ENCODE measurements at regions not wholly inside any gene's neighbourhood (a gene's known extent, or its start where the extent isn't known, plus 50 kb on each side); places are given as distances from the start of the nearest gene placed in this dataset.

- TF ChIP-seq CTCF (IDR thresholded peaks at IDR 0.05; ENCODE audit: unreplicated experiment) = no peak
- no peak for DNase-seq (ENCODE audit: low spot score, unreplicated experiment)
- H3K4me1 Mint-ChIP-seq (ENCODE audit: low read depth) = peaks cover 6% of the 10 kb centered on the region
- no peak overlapping the region for H3K27ac Mint-ChIP-seq
- H3K4me3 Mint-ChIP-seq (ENCODE audit: low read depth) = no peak overlapping the region
- no peaks in the 10 kb centered on the region for H3K36me3 Mint-ChIP-seq (ENCODE audit: insufficient read depth)
- peaks cover 2% of the 10 kb centered on the region for H3K9me3 Mint-ChIP-seq (ENCODE audit: low read depth)
- H3K27me3 Mint-ChIP-seq = peaks cover 75% of the 10 kb centered on the region
Observed at GRCh38 chr5:172548311-172548731, 92.7 kb upstream of the NEURL1B start.

- Mint-ChIP-seq H3K4me1 (ENCODE audit: low read depth) (peaks cover 7% of the 10 kb centered on the region), H3K4me3 (ENCODE audit: low read depth) (no peak overlapping the region), H3K27me3 (peaks cover 58% of the 10 kb centered on the region), H3K36me3 (ENCODE audit: insufficient read depth) (no peaks in the 10 kb centered on the region), H3K27ac (no peak overlapping the region), H3K9me3 (ENCODE audit: low read depth) (peaks cover 2% of the 10 kb centered on the region)
- DNase-seq (ENCODE audit: low spot score, unreplicated experiment) = no peak
- TF ChIP-seq CTCF (IDR thresholded peaks at IDR 0.05; ENCODE audit: unreplicated experiment) = no peak
Observed at GRCh38 chr5:172546196-172546595, 91.9 kb upstream of the SH3PXD2B start.

- no peaks in the 10 kb centered on the region for H3K36me3 Mint-ChIP-seq (ENCODE audit: insufficient read depth)
Observed at GRCh38 chr5:172545291-172545801, 91.0 kb upstream of the SH3PXD2B start.

GRCh38 chr5:172544371-172545095, 90.2 kb upstream of the SH3PXD2B start:
- Mint-ChIP-seq H3K27me3 (peaks cover 50% of the 10 kb centered on the region), H3K36me3 (ENCODE audit: insufficient read depth) (no peaks in the 10 kb centered on the region), H3K4me3 (ENCODE audit: low read depth) (no peak overlapping the region), H3K9me3 (ENCODE audit: low read depth) (peaks cover 2% of the 10 kb centered on the region), H3K27ac (no peak overlapping the region), H3K4me1 (ENCODE audit: low read depth) (peaks cover 10% of the 10 kb centered on the region)
- DNase-seq (ENCODE audit: low spot score, unreplicated experiment) = no peak
- TF ChIP-seq CTCF (IDR thresholded peaks at IDR 0.05; ENCODE audit: unreplicated experiment) = no peak

More at GRCh38 chr5:172545291-172545801, 91.0 kb upstream of the SH3PXD2B start:
- Mint-ChIP-seq H3K4me3 (ENCODE audit: low read depth) (no peak overlapping the region), H3K4me1 (ENCODE audit: low read depth) (peaks cover 9% of the 10 kb centered on the region), H3K27me3 (peaks cover 54% of the 10 kb centered on the region), H3K9me3 (ENCODE audit: low read depth) (peaks cover 2% of the 10 kb centered on the region), H3K27ac (no peak overlapping the region)
- no peak for DNase-seq (ENCODE audit: low spot score, unreplicated experiment)
- TF ChIP-seq CTCF (IDR thresholded peaks at IDR 0.05; ENCODE audit: unreplicated experiment) = no peak

GRCh38 chr5:172543484-172544298, 89.4 kb upstream of the SH3PXD2B start:
- H3K36me3 Mint-ChIP-seq (ENCODE audit: insufficient read depth) = no peaks in the 10 kb centered on the region
- peaks cover 2% of the 10 kb centered on the region for H3K9me3 Mint-ChIP-seq (ENCODE audit: low read depth)
- no peak overlapping the region for H3K4me3 Mint-ChIP-seq (ENCODE audit: low read depth)
- TF ChIP-seq CTCF (IDR thresholded peaks at IDR 0.05; ENCODE audit: unreplicated experiment) = no peak
- H3K4me1 Mint-ChIP-seq (ENCODE audit: low read depth) = peaks cover 10% of the 10 kb centered on the region
- peaks cover 47% of the 10 kb centered on the region for H3K27me3 Mint-ChIP-seq
- no peak for DNase-seq (ENCODE audit: low spot score, unreplicated experiment)
- no peak overlapping the region for H3K27ac Mint-ChIP-seq
